WTC11 (cell line): ENCODE measurements at regions not wholly inside any gene's neighbourhood (a gene's known extent, or its start where the extent isn't known, plus 50 kb on each side); places are given as distances from the start of the nearest gene placed in this dataset.

Experiments used
- ATAC-seq: fragments of 200-7000 bp; cut with Tn5 transposase; 2 replicates; pipeline ENCODE4 v1.10.0; 2021; ENCODE audit warnings: mild to moderate bottlenecking, moderate library complexity
- CTCF ChIA-PET: fragments of 300-600 bp; sonication (Branson Sonifier 250); formaldehyde crosslinking; loops from one replicate; lab custom pipeline; 2021; ENCODE audit warnings: antibody characterized with exemption; lab: Charles Lee
- POLR2A ChIA-PET: fragments of 350-600 bp; sonication (Branson Sonifier 250); formaldehyde crosslinking; loops from one replicate; lab custom pipeline; 2021; ENCODE audit warnings: antibody characterized with exemption; lab: Charles Lee
- DNase-seq: peaks from one replicate; pipeline ENCODE4 v3.0.0; 2021; ENCODE audit warnings: low spot score
- H3K27ac Mint-ChIP-seq: 2 replicates; pipeline ENCODE4 v1.8.0; 2021; ENCODE audit warnings: mixed read lengths
- H3K27me3 Mint-ChIP-seq: 2 replicates; pipeline ENCODE4 v1.8.0; 2021; ENCODE audit warnings: low read depth, mild to moderate bottlenecking, moderate library complexity, mixed read lengths
- H3K36me3 Mint-ChIP-seq: 2 replicates; pipeline ENCODE4 v1.8.0; 2021; ENCODE audit warnings: mixed read lengths
- H3K4me1 Mint-ChIP-seq: 2 replicates; pipeline ENCODE4 v1.8.0; 2022; ENCODE audit warnings: mixed read lengths
- H3K4me3 Mint-ChIP-seq: 2 replicates; pipeline ENCODE4 v1.8.0; 2021; ENCODE audit warnings: mild to moderate bottlenecking, moderate library complexity, mixed read lengths
- H3K9me3 Mint-ChIP-seq: 2 replicates; pipeline ENCODE4 v1.8.0; 2021; ENCODE audit warnings: mixed read lengths
- ATF1 ChIP-seq: sonication (generic); formaldehyde crosslinking; IDR thresholded peaks from 2 replicates; pipeline ENCODE4 v1.8.1; 2023; ENCODE audit warnings: mild to moderate bottlenecking, moderate library complexity, missing genetic modification reagents
- EMX1 ChIP-seq: fragments of 250-450 bp; sonication (Bioruptor Pico); IDR thresholded peaks from 2 replicates; pipeline ENCODE4 v1.8.0; 2021; ENCODE audit warnings: mild to moderate bottlenecking
- ESRRA ChIP-seq: sonication (generic); formaldehyde crosslinking; IDR thresholded peaks from 2 replicates; pipeline ENCODE4 v1.8.1; 2022; ENCODE audit warnings: mild to moderate bottlenecking, missing genetic modification reagents, borderline replicate concordance
- FOXK1 ChIP-seq: sonication (generic); formaldehyde crosslinking; IDR thresholded peaks from 2 replicates; pipeline ENCODE4 v1.8.0; 2022; ENCODE audit warnings: mild to moderate bottlenecking, moderate library complexity, missing genetic modification reagents
- NFYB ChIP-seq: sonication (generic); formaldehyde crosslinking; conservative IDR thresholded peaks from 2 replicates; pipeline ENCODE4 v1.8.0; 2022; ENCODE audit warnings: low read depth, missing genetic modification reagents
- TP53 ChIP-seq: sonication (generic); formaldehyde crosslinking; IDR thresholded peaks from 2 replicates; pipeline ENCODE4 v1.8.1; 2023; ENCODE audit warnings: mild to moderate bottlenecking, missing genetic modification reagents
- ZNF317 ChIP-seq: sonication (generic); formaldehyde crosslinking; IDR thresholded peaks from 2 replicates; pipeline ENCODE4 v1.8.1; 2023; ENCODE audit warnings: low read depth, mild to moderate bottlenecking, moderate library complexity, missing genetic modification reagents, borderline replicate concordance
- TF ChIP-seq, protein P1 (sequence below): fragments of 250-450 bp; sonication (Bioruptor Pico); IDR thresholded peaks from 2 replicates; pipeline ENCODE4 v1.9.0; 2021; ENCODE audit warnings: mild to moderate bottlenecking, borderline replicate concordance
- TF ChIP-seq, protein P2 (sequence below): sonication (generic); formaldehyde crosslinking; IDR thresholded peaks from 2 replicates; pipeline ENCODE4 v1.8.0; 2023; ENCODE audit warnings: missing genetic modification reagents, mild to moderate bottlenecking, borderline replicate concordance
- TF ChIP-seq, protein P3 (sequence below): sonication (generic); formaldehyde crosslinking; IDR thresholded peaks from 2 replicates; pipeline ENCODE4 v1.8.0; 2022; ENCODE audit warnings: mild to moderate bottlenecking, missing genetic modification reagents
- TF ChIP-seq, protein P4 (sequence below): sonication (generic); formaldehyde crosslinking; IDR thresholded peaks from 2 replicates; pipeline ENCODE4 v1.8.1; 2023; ENCODE audit warnings: mild to moderate bottlenecking, missing genetic modification reagents, moderate library complexity
- TF ChIP-seq, protein P5 (sequence below): sonication (generic); formaldehyde crosslinking; IDR thresholded peaks from 2 replicates; pipeline ENCODE4 v1.8.1; 2022; ENCODE audit warnings: low read depth, missing genetic modification reagents, borderline replicate concordance
- TF ChIP-seq, protein P6 (sequence below): sonication (generic); formaldehyde crosslinking; IDR thresholded peaks from 2 replicates; pipeline ENCODE4 v1.8.1; 2023; ENCODE audit warnings: mild to moderate bottlenecking, moderate library complexity, missing genetic modification reagents
- TF ChIP-seq, protein P7 (sequence below): sonication (generic); formaldehyde crosslinking; IDR thresholded peaks from 2 replicates; pipeline ENCODE4 v1.8.1; 2022; ENCODE audit warnings: low read depth, mild to moderate bottlenecking, moderate library complexity, missing genetic modification reagents, borderline replicate concordance
- TF ChIP-seq, protein P8 (sequence below): sonication (generic); formaldehyde crosslinking; IDR thresholded peaks from 2 replicates; pipeline ENCODE4 v1.8.0; 2022; ENCODE audit warnings: mild to moderate bottlenecking, missing genetic modification reagents
- TF ChIP-seq, protein P9 (sequence below): sonication (generic); formaldehyde crosslinking; IDR thresholded peaks from 2 replicates; pipeline ENCODE4 v1.8.0; 2022; ENCODE audit warnings: mild to moderate bottlenecking, missing genetic modification reagents

DNA sequence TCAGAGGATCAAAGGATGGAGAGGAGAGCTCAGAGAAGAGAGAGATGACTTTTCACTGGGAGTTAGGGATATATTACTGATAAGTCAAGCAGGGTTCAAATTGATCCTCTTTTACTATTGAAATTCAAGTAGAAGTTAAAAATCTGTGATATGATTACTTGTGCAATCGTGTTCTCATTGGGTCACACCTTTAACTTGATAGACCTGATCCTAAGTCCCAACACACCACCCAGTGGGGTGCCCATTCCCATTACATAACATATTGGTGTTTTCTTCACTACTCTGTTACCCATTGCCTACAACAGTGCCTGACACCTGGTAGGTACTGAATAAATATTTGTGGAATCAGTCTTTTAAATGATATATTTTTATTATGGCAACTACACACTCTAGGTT, 66.4 kb upstream of the PICALM start (continued):
- TF ChIP-seq, protein P1, sequence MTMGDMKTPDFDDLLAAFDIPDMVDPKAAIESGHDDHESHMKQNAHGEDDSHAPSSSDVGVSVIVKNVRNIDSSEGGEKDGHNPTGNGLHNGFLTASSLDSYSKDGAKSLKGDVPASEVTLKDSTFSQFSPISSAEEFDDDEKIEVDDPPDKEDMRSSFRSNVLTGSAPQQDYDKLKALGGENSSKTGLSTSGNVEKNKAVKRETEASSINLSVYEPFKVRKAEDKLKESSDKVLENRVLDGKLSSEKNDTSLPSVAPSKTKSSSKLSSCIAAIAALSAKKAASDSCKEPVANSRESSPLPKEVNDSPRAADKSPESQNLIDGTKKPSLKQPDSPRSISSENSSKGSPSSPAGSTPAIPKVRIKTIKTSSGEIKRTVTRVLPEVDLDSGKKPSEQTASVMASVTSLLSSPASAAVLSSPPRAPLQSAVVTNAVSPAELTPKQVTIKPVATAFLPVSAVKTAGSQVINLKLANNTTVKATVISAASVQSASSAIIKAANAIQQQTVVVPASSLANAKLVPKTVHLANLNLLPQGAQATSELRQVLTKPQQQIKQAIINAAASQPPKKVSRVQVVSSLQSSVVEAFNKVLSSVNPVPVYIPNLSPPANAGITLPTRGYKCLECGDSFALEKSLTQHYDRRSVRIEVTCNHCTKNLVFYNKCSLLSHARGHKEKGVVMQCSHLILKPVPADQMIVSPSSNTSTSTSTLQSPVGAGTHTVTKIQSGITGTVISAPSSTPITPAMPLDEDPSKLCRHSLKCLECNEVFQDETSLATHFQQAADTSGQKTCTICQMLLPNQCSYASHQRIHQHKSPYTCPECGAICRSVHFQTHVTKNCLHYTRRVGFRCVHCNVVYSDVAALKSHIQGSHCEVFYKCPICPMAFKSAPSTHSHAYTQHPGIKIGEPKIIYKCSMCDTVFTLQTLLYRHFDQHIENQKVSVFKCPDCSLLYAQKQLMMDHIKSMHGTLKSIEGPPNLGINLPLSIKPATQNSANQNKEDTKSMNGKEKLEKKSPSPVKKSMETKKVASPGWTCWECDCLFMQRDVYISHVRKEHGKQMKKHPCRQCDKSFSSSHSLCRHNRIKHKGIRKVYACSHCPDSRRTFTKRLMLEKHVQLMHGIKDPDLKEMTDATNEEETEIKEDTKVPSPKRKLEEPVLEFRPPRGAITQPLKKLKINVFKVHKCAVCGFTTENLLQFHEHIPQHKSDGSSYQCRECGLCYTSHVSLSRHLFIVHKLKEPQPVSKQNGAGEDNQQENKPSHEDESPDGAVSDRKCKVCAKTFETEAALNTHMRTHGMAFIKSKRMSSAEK, result no peak
- TF ChIP-seq, protein P2, sequence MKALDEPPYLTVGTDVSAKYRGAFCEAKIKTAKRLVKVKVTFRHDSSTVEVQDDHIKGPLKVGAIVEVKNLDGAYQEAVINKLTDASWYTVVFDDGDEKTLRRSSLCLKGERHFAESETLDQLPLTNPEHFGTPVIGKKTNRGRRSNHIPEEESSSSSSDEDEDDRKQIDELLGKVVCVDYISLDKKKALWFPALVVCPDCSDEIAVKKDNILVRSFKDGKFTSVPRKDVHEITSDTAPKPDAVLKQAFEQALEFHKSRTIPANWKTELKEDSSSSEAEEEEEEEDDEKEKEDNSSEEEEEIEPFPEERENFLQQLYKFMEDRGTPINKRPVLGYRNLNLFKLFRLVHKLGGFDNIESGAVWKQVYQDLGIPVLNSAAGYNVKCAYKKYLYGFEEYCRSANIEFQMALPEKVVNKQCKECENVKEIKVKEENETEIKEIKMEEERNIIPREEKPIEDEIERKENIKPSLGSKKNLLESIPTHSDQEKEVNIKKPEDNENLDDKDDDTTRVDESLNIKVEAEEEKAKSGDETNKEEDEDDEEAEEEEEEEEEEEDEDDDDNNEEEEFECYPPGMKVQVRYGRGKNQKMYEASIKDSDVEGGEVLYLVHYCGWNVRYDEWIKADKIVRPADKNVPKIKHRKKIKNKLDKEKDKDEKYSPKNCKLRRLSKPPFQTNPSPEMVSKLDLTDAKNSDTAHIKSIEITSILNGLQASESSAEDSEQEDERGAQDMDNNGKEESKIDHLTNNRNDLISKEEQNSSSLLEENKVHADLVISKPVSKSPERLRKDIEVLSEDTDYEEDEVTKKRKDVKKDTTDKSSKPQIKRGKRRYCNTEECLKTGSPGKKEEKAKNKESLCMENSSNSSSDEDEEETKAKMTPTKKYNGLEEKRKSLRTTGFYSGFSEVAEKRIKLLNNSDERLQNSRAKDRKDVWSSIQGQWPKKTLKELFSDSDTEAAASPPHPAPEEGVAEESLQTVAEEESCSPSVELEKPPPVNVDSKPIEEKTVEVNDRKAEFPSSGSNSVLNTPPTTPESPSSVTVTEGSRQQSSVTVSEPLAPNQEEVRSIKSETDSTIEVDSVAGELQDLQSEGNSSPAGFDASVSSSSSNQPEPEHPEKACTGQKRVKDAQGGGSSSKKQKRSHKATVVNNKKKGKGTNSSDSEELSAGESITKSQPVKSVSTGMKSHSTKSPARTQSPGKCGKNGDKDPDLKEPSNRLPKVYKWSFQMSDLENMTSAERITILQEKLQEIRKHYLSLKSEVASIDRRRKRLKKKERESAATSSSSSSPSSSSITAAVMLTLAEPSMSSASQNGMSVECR (CRISPR knock-in tag), result no peak
- TF ChIP-seq EMX1 (CRISPR knock-in tag), result no peak
- TF ChIP-seq ESRRA (CRISPR knock-in tag), result no peak
- TF ChIP-seq, protein P3, sequence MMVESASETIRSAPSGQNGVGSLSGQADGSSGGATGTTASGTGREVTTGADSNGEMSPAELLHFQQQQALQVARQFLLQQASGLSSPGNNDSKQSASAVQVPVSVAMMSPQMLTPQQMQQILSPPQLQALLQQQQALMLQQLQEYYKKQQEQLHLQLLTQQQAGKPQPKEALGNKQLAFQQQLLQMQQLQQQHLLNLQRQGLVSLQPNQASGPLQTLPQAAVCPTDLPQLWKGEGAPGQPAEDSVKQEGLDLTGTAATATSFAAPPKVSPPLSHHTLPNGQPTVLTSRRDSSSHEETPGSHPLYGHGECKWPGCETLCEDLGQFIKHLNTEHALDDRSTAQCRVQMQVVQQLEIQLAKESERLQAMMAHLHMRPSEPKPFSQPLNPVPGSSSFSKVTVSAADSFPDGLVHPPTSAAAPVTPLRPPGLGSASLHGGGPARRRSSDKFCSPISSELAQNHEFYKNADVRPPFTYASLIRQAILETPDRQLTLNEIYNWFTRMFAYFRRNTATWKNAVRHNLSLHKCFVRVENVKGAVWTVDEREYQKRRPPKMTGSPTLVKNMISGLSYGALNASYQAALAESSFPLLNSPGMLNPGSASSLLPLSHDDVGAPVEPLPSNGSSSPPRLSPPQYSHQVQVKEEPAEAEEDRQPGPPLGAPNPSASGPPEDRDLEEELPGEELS, result no peak
- TF ChIP-seq, protein P4, sequence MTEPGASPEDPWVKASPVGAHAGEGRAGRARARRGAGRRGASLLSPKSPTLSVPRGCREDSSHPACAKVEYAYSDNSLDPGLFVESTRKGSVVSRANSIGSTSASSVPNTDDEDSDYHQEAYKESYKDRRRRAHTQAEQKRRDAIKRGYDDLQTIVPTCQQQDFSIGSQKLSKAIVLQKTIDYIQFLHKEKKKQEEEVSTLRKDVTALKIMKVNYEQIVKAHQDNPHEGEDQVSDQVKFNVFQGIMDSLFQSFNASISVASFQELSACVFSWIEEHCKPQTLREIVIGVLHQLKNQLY (CRISPR knock-in tag), result no peak
- TF ChIP-seq FOXK1, result no peak
- TF ChIP-seq, all 79 proteins: peak for 0

DNA sequence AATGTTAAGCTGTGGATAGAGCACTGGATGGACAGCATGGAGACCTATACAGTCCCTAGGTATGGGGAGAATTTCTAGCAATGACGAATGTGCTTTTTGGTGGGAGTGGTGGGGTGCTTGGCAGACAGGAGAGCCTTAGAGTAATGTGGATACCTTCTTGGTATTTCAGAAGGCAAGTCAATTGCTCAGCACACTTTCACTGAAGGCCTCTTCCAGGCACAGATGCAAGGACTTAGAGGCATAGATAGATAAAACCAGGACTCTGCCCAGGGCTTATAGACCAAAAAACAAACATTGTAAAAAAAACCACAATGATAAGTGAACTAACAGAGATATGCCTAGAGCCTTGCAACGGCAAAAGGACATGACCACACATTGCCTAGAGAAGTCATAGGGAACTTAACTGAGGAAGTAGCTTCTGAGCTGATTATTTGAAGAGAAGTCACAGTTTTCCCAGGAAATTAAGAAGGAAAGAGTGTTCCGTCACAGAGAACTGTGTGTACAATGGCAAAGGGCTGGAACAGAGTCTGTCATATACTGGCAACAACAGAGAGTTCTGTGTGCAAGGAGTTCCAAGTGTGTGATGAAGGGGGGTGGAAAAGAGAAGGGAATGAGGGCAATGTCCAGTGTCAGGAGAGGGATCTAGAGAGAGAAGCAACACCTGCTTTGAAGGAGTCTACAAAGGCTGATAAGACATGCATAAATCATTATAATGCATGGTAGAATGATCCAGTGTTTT, 65.9 kb upstream of the PICALM start:
- ChIA-PET CTCF (no interaction called here), POLR2A (no interaction called here)
- no peaks in the 10 kb centered on the region for H3K27me3 Mint-ChIP-seq
- H3K36me3 Mint-ChIP-seq, result no peaks in the 10 kb centered on the region
- H3K9me3 Mint-ChIP-seq, result no peaks in the 10 kb centered on the region
- H3K4me1 Mint-ChIP-seq, result no peaks in the 10 kb centered on the region
- ATAC-seq (no peak), DNase-seq (no peak)
- no peak overlapping the region for H3K27ac Mint-ChIP-seq
- no peak overlapping the region for H3K4me3 Mint-ChIP-seq
- TF ChIP-seq ESRRA (CRISPR knock-in tag) (no peak), ATF1 (CRISPR knock-in tag) (no peak), EMX1 (CRISPR knock-in tag) (no peak), NFYB (no peak), ZNF317 (CRISPR knock-in tag) (no peak), TP53 (CRISPR knock-in tag) (no peak)
- TF ChIP-seq, protein P5, sequence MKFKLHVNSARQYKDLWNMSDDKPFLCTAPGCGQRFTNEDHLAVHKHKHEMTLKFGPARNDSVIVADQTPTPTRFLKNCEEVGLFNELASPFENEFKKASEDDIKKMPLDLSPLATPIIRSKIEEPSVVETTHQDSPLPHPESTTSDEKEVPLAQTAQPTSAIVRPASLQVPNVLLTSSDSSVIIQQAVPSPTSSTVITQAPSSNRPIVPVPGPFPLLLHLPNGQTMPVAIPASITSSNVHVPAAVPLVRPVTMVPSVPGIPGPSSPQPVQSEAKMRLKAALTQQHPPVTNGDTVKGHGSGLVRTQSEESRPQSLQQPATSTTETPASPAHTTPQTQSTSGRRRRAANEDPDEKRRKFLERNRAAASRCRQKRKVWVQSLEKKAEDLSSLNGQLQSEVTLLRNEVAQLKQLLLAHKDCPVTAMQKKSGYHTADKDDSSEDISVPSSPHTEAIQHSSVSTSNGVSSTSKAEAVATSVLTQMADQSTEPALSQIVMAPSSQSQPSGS (CRISPR knock-in tag), result no peak
- TF ChIP-seq, protein P6, sequence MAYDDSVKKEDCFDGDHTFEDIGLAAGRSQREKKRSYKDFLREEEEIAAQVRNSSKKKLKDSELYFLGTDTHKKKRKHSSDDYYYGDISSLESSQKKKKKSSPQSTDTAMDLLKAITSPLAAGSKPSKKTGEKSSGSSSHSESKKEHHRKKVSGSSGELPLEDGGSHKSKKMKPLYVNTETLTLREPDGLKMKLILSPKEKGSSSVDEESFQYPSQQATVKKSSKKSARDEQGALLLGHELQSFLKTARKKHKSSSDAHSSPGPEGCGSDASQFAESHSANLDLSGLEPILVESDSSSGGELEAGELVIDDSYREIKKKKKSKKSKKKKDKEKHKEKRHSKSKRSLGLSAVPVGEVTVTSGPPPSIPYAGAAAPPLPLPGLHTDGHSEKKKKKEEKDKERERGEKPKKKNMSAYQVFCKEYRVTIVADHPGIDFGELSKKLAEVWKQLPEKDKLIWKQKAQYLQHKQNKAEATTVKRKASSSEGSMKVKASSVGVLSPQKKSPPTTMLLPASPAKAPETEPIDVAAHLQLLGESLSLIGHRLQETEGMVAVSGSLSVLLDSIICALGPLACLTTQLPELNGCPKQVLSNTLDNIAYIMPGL (CRISPR knock-in tag), result no peak
- TF ChIP-seq, protein P7, sequence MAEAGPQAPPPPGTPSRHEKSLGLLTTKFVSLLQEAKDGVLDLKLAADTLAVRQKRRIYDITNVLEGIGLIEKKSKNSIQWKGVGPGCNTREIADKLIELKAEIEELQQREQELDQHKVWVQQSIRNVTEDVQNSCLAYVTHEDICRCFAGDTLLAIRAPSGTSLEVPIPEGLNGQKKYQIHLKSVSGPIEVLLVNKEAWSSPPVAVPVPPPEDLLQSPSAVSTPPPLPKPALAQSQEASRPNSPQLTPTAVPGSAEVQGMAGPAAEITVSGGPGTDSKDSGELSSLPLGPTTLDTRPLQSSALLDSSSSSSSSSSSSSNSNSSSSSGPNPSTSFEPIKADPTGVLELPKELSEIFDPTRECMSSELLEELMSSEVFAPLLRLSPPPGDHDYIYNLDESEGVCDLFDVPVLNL (CRISPR knock-in tag), result no peak
- TF ChIP-seq, protein P8, sequence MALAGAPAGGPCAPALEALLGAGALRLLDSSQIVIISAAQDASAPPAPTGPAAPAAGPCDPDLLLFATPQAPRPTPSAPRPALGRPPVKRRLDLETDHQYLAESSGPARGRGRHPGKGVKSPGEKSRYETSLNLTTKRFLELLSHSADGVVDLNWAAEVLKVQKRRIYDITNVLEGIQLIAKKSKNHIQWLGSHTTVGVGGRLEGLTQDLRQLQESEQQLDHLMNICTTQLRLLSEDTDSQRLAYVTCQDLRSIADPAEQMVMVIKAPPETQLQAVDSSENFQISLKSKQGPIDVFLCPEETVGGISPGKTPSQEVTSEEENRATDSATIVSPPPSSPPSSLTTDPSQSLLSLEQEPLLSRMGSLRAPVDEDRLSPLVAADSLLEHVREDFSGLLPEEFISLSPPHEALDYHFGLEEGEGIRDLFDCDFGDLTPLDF (CRISPR knock-in tag), result no peak
- TF ChIP-seq, protein P9, sequence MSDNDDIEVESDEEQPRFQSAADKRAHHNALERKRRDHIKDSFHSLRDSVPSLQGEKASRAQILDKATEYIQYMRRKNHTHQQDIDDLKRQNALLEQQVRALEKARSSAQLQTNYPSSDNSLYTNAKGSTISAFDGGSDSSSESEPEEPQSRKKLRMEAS (CRISPR knock-in tag), result no peak
